ENCODE measurements at regions not wholly inside any gene's neighbourhood (a gene's known extent, or its start where the extent isn't known, plus 50 kb on each side); places are given as distances from the start of the nearest gene placed in this dataset.

DNA sequence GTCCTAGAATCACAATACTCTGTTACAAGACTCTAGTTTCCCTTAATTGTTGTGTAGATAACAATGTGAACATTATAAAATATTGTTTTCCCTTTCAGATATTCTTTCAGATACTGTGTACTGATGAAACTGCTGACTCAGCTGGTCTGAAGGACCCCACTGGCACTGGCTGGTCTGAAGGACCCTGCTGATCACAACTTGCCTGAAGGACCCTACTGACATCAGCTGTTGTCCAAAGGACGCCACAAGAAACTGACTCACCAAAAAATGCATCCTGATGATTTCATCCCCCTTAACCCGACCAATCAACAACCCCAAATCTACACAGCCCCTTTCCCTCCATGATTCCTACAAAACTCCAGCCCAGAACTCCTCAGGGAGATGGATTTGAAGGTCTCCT lies 258.8 kb upstream of the GNPDA2 start:
- Histone ChIP-seq H3K27ac (ENCODE audit: insufficient read depth, low read length) (no peak overlapping the region), H4K5ac (ENCODE audit: low read depth, low read length) (no peak overlapping the region), H4K20me1 (ENCODE audit: insufficient read depth, low read length) (no peaks in the 10 kb centered on the region), H2BK5ac (ENCODE audit: low read depth, low read length, poor library complexity, severe bottlenecking) (no peak overlapping the region), H2AFZ (replicated peaks; ENCODE audit: low read length, poor library complexity) (no peak overlapping the region), H3K4me3 (ENCODE audit: insufficient read depth, low read depth, low read length) (no peak overlapping the region), H2BK20ac (ENCODE audit: low read depth, low read length) (no peak overlapping the region), H3K4me2 (ENCODE audit: low read depth, low read length) (no peak overlapping the region), H2AK5ac (ENCODE audit: low read depth, low read length) (no peak overlapping the region), H2BK15ac (ENCODE audit: low read depth, low read length) (no peak overlapping the region), H3K36me3 (ENCODE audit: control insufficient read depth, insufficient read depth, low read length) (no peaks in the 10 kb centered on the region), H3K79me1 (ENCODE audit: low read depth in 1 of 2, low read length in 2 of 2) (no peaks in the 10 kb centered on the region), H2BK120ac (ENCODE audit: low read depth, low read length) (no peak overlapping the region), H3K18ac (ENCODE audit: low read depth, low read length) (no peak overlapping the region), H3K56ac (ENCODE audit: extremely low read depth, insufficient read depth, low read length) (no peak overlapping the region), H3K4ac (ENCODE audit: low read depth, low read length) (no peak overlapping the region), H3K9me1 (ENCODE audit: insufficient read depth, low read length) (no peaks in the 10 kb centered on the region), H3K23ac (ENCODE audit: low read depth, low read length) (no peak overlapping the region), H3K27me3 (ENCODE audit: control insufficient read depth, insufficient read depth, low read length) (no peaks in the 10 kb centered on the region), H3K14ac (replicated peaks; ENCODE audit: low read depth, low read length) (no peak overlapping the region), H3K4me1 (ENCODE audit: control insufficient read depth, insufficient read depth, low read length) (no peaks in the 10 kb centered on the region), H3K9ac (ENCODE audit: low read depth, low read length) (no peak overlapping the region), H4K8ac (ENCODE audit: low read depth in 2 of 2, low read length in 2 of 2) (no peak overlapping the region), H4K91ac (ENCODE audit: insufficient read depth, low read depth, low read length) (no peak overlapping the region), H2AK9ac (replicated peaks; ENCODE audit: low read depth, low read length, poor library complexity) (no peak overlapping the region), H3K9me3 (ENCODE audit: control insufficient read depth, insufficient read depth, low read length) (peaks cover 8% of the 10 kb centered on the region; the same call in 1 of the 2 replicates)
- no CpG with 5 or more reads among the region's 2 CpGs for WGBS, 2 experiments (ENCODE audit: extremely low coverage in 2 of 2, insufficient read length in 1 of 2)
- no peak for DNase-seq
- ATAC-seq (ENCODE audit: low read depth) = no peak
- dilution Hi-C loops (cut with HindIII; ENCODE audit: low sequenced_read_pairs, unreplicated experiment) = no loop called here
- ChIA-PET CTCF (no interaction called here), POLR2A (ENCODE audit: unreplicated experiment) (no interaction called here)
- BruUV-seq (replicated peaks) = no TSS peak
- TF ChIP-seq MAFK (IDR thresholded peaks at IDR 0.05; ENCODE audit: low read depth, low read length) (peak; percentile 97), MXI1 (IDR thresholded peaks at IDR 0.05; ENCODE audit: borderline replicate concordance, low read depth, low read length) (no peak), BHLHE40 (IDR thresholded peaks at IDR 0.05; ENCODE audit: low read depth, low read length) (no peak)
- intact Hi-C loops (cut with micrococcal nuclease) = no loop called here
- in situ Hi-C loops (cut with MboI; ENCODE audit: low sequenced_read_pairs) = no loop called here

Measured in IMR-90 (cell line).